ENCODE measurements at regions not wholly inside any gene's neighbourhood (a gene's known extent, or its start where the extent isn't known, plus 50 kb on each side); places are given as distances from the start of the nearest gene placed in this dataset.
"Not testable (repeated sequence)": the region's sequence is repeated elsewhere in the genome, so short reads cannot be mapped to it uniquely, and the experiment has no call there.

GRCh38 chr4:85018983-85019382, 52.5 kb upstream of the WDFY3 start:
- no peak for DNase-seq

GRCh38 chr4:85019411-85019810, 52.9 kb upstream of the WDFY3 start:
- DNase-seq, result no peak

GRCh38 chr4:85024671-85025070, 58.2 kb upstream of the WDFY3 start:
- no peak for DNase-seq

- peak; percentile 87 for DNase-seq
These were observed 62.4 kb upstream of the WDFY3 start for GRCh38 chr4:85028910-85029309.

GRCh38 chr4:85029453-85029852, 63.0 kb upstream of the WDFY3 start:
- DNase-seq, result peak; percentile 9

GRCh38 chr4:85030156-85030555, 63.7 kb upstream of the WDFY3 start:
- no peak for DNase-seq

GRCh38 chr4:85033838-85034237, 67.3 kb upstream of the WDFY3 start:
- not testable (repeated sequence) for DNase-seq

- DNase-seq, result no peak
These were observed 73.0 kb upstream of the WDFY3 start for GRCh38 chr4:85039526-85039925.

GRCh38 chr4:85043812-85044496, 77.5 kb upstream of the WDFY3 start:
- not testable (repeated sequence) for DNase-seq

GRCh38 chr4:85050736-85051135, 84.2 kb upstream of the WDFY3 start:
- DNase-seq, result no peak

- DNase-seq, result no peak
These were observed 85.0 kb upstream of the WDFY3 start for GRCh38 chr4:85051526-85051925.

- not testable (repeated sequence) for DNase-seq
These were observed 88.4 kb upstream of the WDFY3 start for GRCh38 chr4:85054925-85055324.

- no peak for DNase-seq
These were observed 92.1 kb upstream of the WDFY3 start for GRCh38 chr4:85058551-85058950.

GRCh38 chr4:85061974-85062373, 95.5 kb upstream of the WDFY3 start:
- no peak for DNase-seq

- no peak for DNase-seq
These were observed 96.0 kb upstream of the WDFY3 start for GRCh38 chr4:85062466-85062865.

GRCh38 chr4:85067342-85067741, 100.9 kb upstream of the WDFY3 start:
- no peak for DNase-seq

GRCh38 chr4:85078016-85078415, 111.5 kb upstream of the WDFY3 start:
- DNase-seq, result no peak

- DNase-seq, result no peak
These were observed 114.7 kb upstream of the WDFY3 start for GRCh38 chr4:85081196-85081595.

- DNase-seq, result peak; percentile 27
These were observed 118.0 kb upstream of the WDFY3 start for GRCh38 chr4:85084371-85085094.

- DNase-seq, result no peak
These were observed 120.2 kb upstream of the WDFY3 start for GRCh38 chr4:85086721-85087120.

GRCh38 chr4:85092536-85092935, 126.0 kb upstream of the WDFY3 start:
- peak; percentile 62 for DNase-seq

- DNase-seq, result peak; percentile 19
These were observed 126.5 kb upstream of the WDFY3 start for GRCh38 chr4:85092943-85093342.

GRCh38 chr4:85094735-85095134, 128.2 kb upstream of the WDFY3 start:
- DNase-seq, result no peak

- no peak for DNase-seq
These were observed 136.1 kb upstream of the WDFY3 start for GRCh38 chr4:85102606-85103005.

GRCh38 chr4:85106166-85106565, 139.7 kb upstream of the WDFY3 start:
- DNase-seq, result no peak

Data from NCI-H2171 (cell line).